K562 (cell line): ENCODE measurements at regions not wholly inside any gene's neighbourhood (a gene's known extent, or its start where the extent isn't known, plus 50 kb on each side); places are given as distances from the start of the nearest gene placed in this dataset.

Experiments used
- ATAC-seq: fragments of 200-7000 bp; cut with Tn5 transposase; 3 replicates; pipeline ENCODE4 v1.9.1; 2020; ENCODE audit warnings: moderate library complexity
- BruUV-seq: library from RNA; stranded (reverse); fragments of 400-500 nt; replicated peaks from 2 replicates; lab custom pipeline; 2021; lab: Mats Ljungman, UMichigan
- CTCF ChIA-PET: fragments of 300-600 bp; formaldehyde crosslinking; extraction: SDS; loops from one replicate; lab custom pipeline; 2021; ENCODE audit warnings: low intra/inter-chr PET ratio; lab: Yijun Ruan, JAX
- POLR2A ChIA-PET: fragments of 300-600, 350-650 bp; sonication (Branson Sonifier 250); formaldehyde crosslinking; extraction: SDS; loops from one replicate; lab custom pipeline; 2021; ENCODE audit warnings: antibody characterized with exemption, inconsistent platforms; lab: Yijun Ruan, JAX
- DNase-seq, 4 experiments: peaks; one replicate each; pipeline versions ENCODE4 v3.0.0 to v3.0.0-alpha.2; 2011 to 2018; ENCODE audit warnings: low spot score in 3 of 4, mixed read lengths in 3 of 4; ENCODE audit errors: extremely low read depth in 1 of 4
- FAIRE-seq: peaks from 2 replicates; lab custom pipeline; 2011; peaks lifted over from hg19 to GRCh38; lab: Jason Lieb, UNC
- H2AFZ ChIP-seq: 2 replicates; pipeline ENCODE4 v1.6.0; 2011; ENCODE audit warnings: low read depth, low read length, control low read depth, inconsistent platforms
- H3K27ac ChIP-seq: fragments of 200-600 bp; 3 replicates; pipeline ENCODE4 v1.8.0; 2011; ENCODE audit warnings: low read depth, mild to moderate bottlenecking, control low read depth, inconsistent platforms, low read length, moderate library complexity, mixed read lengths; ENCODE audit errors: extremely low read depth
- H3K27me3 ChIP-seq, 2 experiments: fragments of 300-600 bp in 1 of 2; 2 replicates in 1 of 2; 3 replicates in 1 of 2; pipeline versions ENCODE4 v1.6.0 to v1.8.0; 2011; ENCODE audit warnings: inconsistent platforms in 2 of 2, low read length in 2 of 2, mild to moderate bottlenecking in 1 of 2, mixed read lengths in 1 of 2, moderate library complexity in 1 of 2; ENCODE audit not compliant: control insufficient read depth in 2 of 2, insufficient read depth in 2 of 2
- H3K36me3 ChIP-seq: fragments of 300-600 bp; 3 replicates; pipeline ENCODE4 v1.8.0; 2011; ENCODE audit warnings: mild to moderate bottlenecking, low read length, inconsistent platforms; ENCODE audit not compliant: control insufficient read depth, insufficient read depth
- H3K4me1 ChIP-seq, 2 experiments: fragments of 200-600 bp in 1 of 2; replicated peaks in 1 of 2; 2 replicates in 1 of 2; 3 replicates in 1 of 2; pipeline versions ENCODE4 v1.5.1 to v1.8.0; 2011; ENCODE audit warnings: inconsistent platforms in 2 of 2, low read length in 2 of 2, mild to moderate bottlenecking in 1 of 2, mixed read lengths in 1 of 2, moderate library complexity in 1 of 2; ENCODE audit not compliant: control insufficient read depth in 2 of 2, insufficient read depth in 2 of 2
- H3K4me2 ChIP-seq: 2 replicates; pipeline ENCODE4 v1.6.1; 2011; ENCODE audit warnings: low read length, control low read depth, inconsistent platforms, mixed read lengths; ENCODE audit not compliant: insufficient read depth
- H3K4me3 ChIP-seq: fragments of 200-600 bp; sonication (generic), shearing (Covaris generic); 2 replicates; pipeline ENCODE4 v1.5.1; 2016; ENCODE audit warnings: control low read depth, inconsistent platforms
- H3K79me2 ChIP-seq: fragments of 200-600 bp; 3 replicates; pipeline ENCODE4 v1.8.0; 2011; ENCODE audit warnings: low read length, inconsistent platforms; ENCODE audit not compliant: control insufficient read depth, insufficient read depth
- H3K9ac ChIP-seq, 2 experiments: 2 replicates each; pipeline versions ENCODE4 v1.6.0 to v1.6.1; 2011; ENCODE audit warnings: low read depth in 2 of 2, low read length in 2 of 2, control low read depth in 1 of 2, inconsistent platforms in 1 of 2, mild to moderate bottlenecking in 1 of 2, mixed read lengths in 1 of 2; ENCODE audit not compliant: insufficient read depth in 1 of 2
- H3K9me1 ChIP-seq: one replicate; pipeline ENCODE4 v1.6.0; 2011; ENCODE audit warnings: inconsistent platforms, mild to moderate bottlenecking, low read length, moderate library complexity; ENCODE audit not compliant: control insufficient read depth, insufficient read depth
- H3K9me3 ChIP-seq: replicated peaks from 2 replicates; pipeline ENCODE4 v1.5.1; 2011; ENCODE audit warnings: low read depth, low read length, inconsistent platforms; ENCODE audit not compliant: control insufficient read depth, insufficient read depth
- H4K20me1 ChIP-seq: replicated peaks from 2 replicates; pipeline ENCODE4 v1.6.1; 2011; ENCODE audit warnings: low read length, inconsistent platforms, mixed read lengths; ENCODE audit not compliant: control insufficient read depth, insufficient read depth
- BRD4 ChIP-seq: fragments of 200-600 bp; sonication (generic); IDR thresholded peaks from 2 replicates; pipeline ENCODE4 v1.6.1; 2017; ENCODE audit warnings: inconsistent platforms
- CTBP1 ChIP-seq: fragments of 450-650 bp; IDR thresholded peaks from 2 replicates; pipeline ENCODE4 v1.6.1; 2016; ENCODE audit warnings: borderline replicate concordance
- E2F3 ChIP-seq: fragments of 250-450 bp; sonication (Bioruptor Pico); IDR thresholded peaks from 2 replicates; pipeline ENCODE4 v1.4.0; 2020; ENCODE audit warnings: mild to moderate bottlenecking
- KHSRP ChIP-seq: fragments of 450-650 bp; IDR thresholded peaks from 2 replicates; pipeline ENCODE4 v1.6.1; 2017
- ZNF280A ChIP-seq: fragments of 450-650 bp; IDR thresholded peaks from 2 replicates; pipeline ENCODE4 v1.6.1; 2018; ENCODE audit warnings: mild to moderate bottlenecking, low read depth; ENCODE audit not compliant: partially characterized antibody
- ZNF318 ChIP-seq, 2 experiments: fragments of 450-650 bp; IDR thresholded peaks; 2 replicates each; pipeline ENCODE4 v1.6.1; 2016; ENCODE audit warnings: mild to moderate bottlenecking in 2 of 2, borderline replicate concordance in 1 of 2, low read depth in 1 of 2, moderate library complexity in 1 of 2
- ZSCAN29 ChIP-seq: fragments of 450-650 bp; IDR thresholded peaks from 2 replicates; pipeline ENCODE4 v1.6.1; 2017
- WGBS: fragments of 100-300 bp; shearing (Covaris generic); methylation state at CpG from one replicate; pipeline ENCODE4 v1.1.6; 2016; ENCODE audit warnings: low coverage, mixed read lengths; ENCODE audit not compliant: insufficient coverage; ENCODE audit errors: missing lambda C conversion rate; 5-methylcytosine and 5-hydroxymethylcytosine counted together
- in situ Hi-C: fragments of 300-500 bp; cut with MboI; formaldehyde crosslinking; loops from 4 replicates; pipeline ENCODE4 v1.15.0; 2018; ENCODE audit warnings: inconsistent platforms, mixed read lengths
- intact Hi-C: fragments of 100-400 bp; cut with micrococcal nuclease; formaldehyde crosslinking; loops from 2 replicates; pipeline ENCODE4 v1.14.2; 2022
- TF ChIP-seq, protein P1 (sequence below): fragments of 250-450 bp; sonication (Bioruptor Pico); IDR thresholded peaks from 2 replicates; pipeline ENCODE4 v1.5.0; 2021; ENCODE audit warnings: mild to moderate bottlenecking, moderate library complexity

- ATAC-seq (no peak), FAIRE-seq (no peak), DNase-seq (no peak)
- intact Hi-C loops (no loop called here), in situ Hi-C loops (no loop called here)
- Histone ChIP-seq H3K36me3 (no peaks in the 10 kb centered on the region), H3K27me3 (peaks cover 69 to 88% of the 10 kb centered on the region in 2 experiments), H3K9me1 (peaks cover 4% of the 10 kb centered on the region), H2AFZ (no peak overlapping the region), H3K4me1 (no peaks in the 10 kb centered on the region), H4K20me1 (0 out of 2 replicates have a peak, but pooled peaks cover 4% of the 10 kb centered on the region), H3K4me3 (no peak overlapping the region), H3K4me2 (no peak overlapping the region), H3K9me3 (no peaks in the 10 kb centered on the region), H3K79me2 (no peaks in the 10 kb centered on the region), H3K9ac (no peak overlapping the region), H3K27ac (no peak overlapping the region)
- 5% methylated on average over 11 of the region's 11 CpGs for WGBS
- no TSS peak for BruUV-seq
- POLR2A ChIA-PET, result interaction anchor here (0.7 to 1.4 kb wide), 3 partner anchors 10 to 151 kb away, joined by 3 to 4 read pairs (median 3); no protein-coding TSS in a partner anchor
- CTCF ChIA-PET, result no interaction called here
- TF ChIP-seq, protein P1, sequence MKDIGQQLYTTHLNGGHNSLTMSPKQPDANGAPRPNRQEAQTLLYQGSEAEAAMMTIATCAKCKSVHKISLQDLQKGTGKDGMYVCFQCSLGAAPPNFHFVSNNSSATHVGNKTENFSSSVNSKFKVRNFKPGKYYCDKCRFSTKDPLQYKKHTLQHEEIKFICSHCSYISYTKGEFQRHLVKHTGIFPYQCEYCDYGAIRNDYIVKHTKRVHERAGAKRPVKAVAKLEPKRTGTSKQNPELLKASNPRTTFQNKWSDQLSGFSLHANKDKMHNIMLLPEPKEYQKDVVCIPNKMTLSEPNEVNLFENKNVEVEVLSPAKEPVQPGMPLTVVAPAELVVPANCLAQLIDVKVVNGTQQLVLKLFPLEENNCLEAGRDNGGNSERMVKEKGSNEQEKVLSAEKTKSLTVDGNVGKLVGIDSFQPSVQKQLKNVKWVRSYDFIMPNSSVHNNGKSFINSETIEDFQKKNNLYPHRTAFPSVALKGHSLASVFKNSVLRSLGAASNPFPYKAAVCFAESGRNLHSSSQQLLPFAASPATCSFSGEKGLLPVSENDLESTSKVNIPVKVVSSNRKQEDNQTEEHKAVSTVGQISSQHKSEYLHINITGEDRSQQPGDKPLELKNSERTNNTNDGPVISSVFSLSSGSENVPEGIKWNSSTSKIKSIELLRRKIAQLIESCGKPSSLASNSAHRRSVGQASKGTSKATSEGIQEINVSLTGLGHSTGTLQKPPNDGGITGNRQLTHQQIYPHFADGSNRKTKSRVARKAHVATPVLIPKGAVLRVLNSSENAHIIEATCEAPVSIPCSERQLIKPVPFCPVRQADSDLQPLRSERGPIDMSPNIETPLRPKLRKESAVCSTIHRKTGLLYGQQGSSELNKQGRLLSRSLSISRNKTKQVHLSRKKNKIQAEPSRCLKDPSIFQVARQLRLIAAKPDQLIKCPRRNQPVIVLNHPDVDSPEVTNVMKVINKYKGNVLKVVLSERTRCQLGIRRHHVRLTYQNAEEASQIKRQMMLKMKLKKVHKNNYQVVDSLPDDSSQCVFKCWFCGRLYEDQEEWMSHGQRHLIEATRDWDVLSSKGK, result no peak
- no peak for TF ChIP-seq CTBP1
- no peak for TF ChIP-seq E2F3 (CRISPR knock-in tag)
- TF ChIP-seq KHSRP, result no peak
- no peak for TF ChIP-seq ZNF318 (IDR thresholded peaks at IDR 0.05; ENCODE audit: borderline replicate concordance in 1 of 2, low read depth in 1 of 2)
- TF ChIP-seq BRD4, result no peak
- TF ChIP-seq ZSCAN29, result no peak
- TF ChIP-seq ZNF280A, result no peak
Observed at GRCh38 chr15:101560722-101561583, 71.4 kb upstream of the PCSK6 start.
